PC-9 (cell line): ENCODE measurements at regions not wholly inside any gene's neighbourhood (a gene's known extent, or its start where the extent isn't known, plus 50 kb on each side); places are given as distances from the start of the nearest gene placed in this dataset.

ENCODE experiments used
- BruUV-seq: library from RNA; stranded (reverse); fragments of 400-500 nt; replicated peaks from 2 replicates; lab custom pipeline; 2021; lab: Mats Ljungman, UMichigan
- CTCF ChIA-PET: fragments of 300-600 bp; sonication (Branson Sonifier 250); formaldehyde crosslinking; loops from one replicate; lab custom pipeline; 2022; ENCODE audit warnings: antibody characterized with exemption; lab: Charles Lee
- POLR2A ChIA-PET: fragments of 300-600 bp; sonication (Branson Sonifier 250); formaldehyde crosslinking; loops from one replicate; lab custom pipeline; 2022; ENCODE audit warnings: antibody characterized with exemption; ENCODE audit not compliant: unreplicated experiment; lab: Charles Lee
- DNase-seq, 2 experiments: peaks; one replicate each; pipeline versions ENCODE4 v3.0.0 to v3.0.0-alpha.2; 2015 to 2022; ENCODE audit warnings: mixed read lengths in 1 of 2
- H2AFZ ChIP-seq: fragments of 200-600 bp; sonication (generic); 2 replicates; pipeline ENCODE4 v1.8.1; 2017; ENCODE audit warnings: antibody characterized with exemption
- H3F3A ChIP-seq: fragments of 200-600 bp; sonication (generic); 2 replicates; pipeline ENCODE4 v1.8.1; 2017; ENCODE audit warnings: antibody characterized with exemption, mild to moderate bottlenecking, low read depth; ENCODE audit not compliant: insufficient read depth
- H3K27ac ChIP-seq: fragments of 200-600 bp; sonication (generic); 2 replicates; pipeline ENCODE4 v1.6.1; 2016; ENCODE audit warnings: mixed run types
- H3K27me3 ChIP-seq: fragments of 200-600 bp; sonication (generic); 2 replicates; pipeline ENCODE4 v1.6.1; 2016; ENCODE audit warnings: low read depth, mixed run types; ENCODE audit not compliant: insufficient read depth
- H3K36me3 ChIP-seq: fragments of 200-600 bp; sonication (generic); 2 replicates; pipeline ENCODE4 v1.6.1; 2016; ENCODE audit warnings: low read depth, mixed run types
- H3K4me1 ChIP-seq: fragments of 200-600 bp; sonication (generic); replicated peaks from 2 replicates; pipeline ENCODE4 v1.6.1; 2016; ENCODE audit warnings: mixed run types; ENCODE audit not compliant: insufficient read depth
- H3K4me2 ChIP-seq: fragments of 200-600 bp; sonication (generic); 2 replicates; pipeline ENCODE4 v1.6.1; 2017; ENCODE audit warnings: mixed run types
- H3K4me3 ChIP-seq: fragments of 200-600 bp; sonication (generic); 2 replicates; pipeline ENCODE4 v1.6.1; 2016; ENCODE audit warnings: mixed run types
- H3K79me2 ChIP-seq: fragments of 200-600 bp; sonication (generic); 2 replicates; pipeline ENCODE4 v1.6.1; 2017; ENCODE audit warnings: low read depth, mixed run types
- H3K9me2 ChIP-seq: fragments of 200-600 bp; sonication (generic); 2 replicates; pipeline ENCODE4 v1.8.1; 2017; ENCODE audit warnings: mild to moderate bottlenecking; ENCODE audit not compliant: insufficient read depth
- H3K9me3 ChIP-seq: fragments of 200-600 bp; sonication (generic); 2 replicates; pipeline ENCODE4 v1.8.1; 2016; ENCODE audit warnings: low read depth; ENCODE audit not compliant: insufficient read depth
- H4K20me1 ChIP-seq: fragments of 200-600 bp; sonication (generic); 2 replicates; pipeline ENCODE4 v1.8.1; 2017; ENCODE audit not compliant: insufficient read depth
- CTCF ChIP-seq: fragments of 200-600 bp; sonication (generic); conservative IDR thresholded peaks from 2 replicates; pipeline ENCODE4 v1.6.1; 2017; ENCODE audit warnings: mixed run types, antibody characterized with exemption, mild to moderate bottlenecking, moderate library complexity
- EZH2 ChIP-seq: fragments of 200-600 bp; sonication (generic); IDR thresholded peaks from 2 replicates; pipeline ENCODE4 v1.8.0; 2017; ENCODE audit warnings: antibody characterized with exemption, low read depth
- intact Hi-C: fragments of 100-400 bp; cut with micrococcal nuclease; formaldehyde crosslinking; loops from one replicate; pipeline ENCODE4 v1.10.0; 2022; ENCODE audit not compliant: unreplicated experiment

- no peaks in the 10 kb centered on the region for H3K9me2 ChIP-seq
- no peak overlapping the region for H3K4me3 ChIP-seq
- H3K79me2 ChIP-seq = no peaks in the 10 kb centered on the region
- ChIA-PET CTCF (no interaction called here), POLR2A (no interaction called here)
- intact Hi-C loops = no loop called here
- BruUV-seq = no TSS peak
- H3F3A ChIP-seq = no peaks in the 10 kb centered on the region
- no peaks in the 10 kb centered on the region for H4K20me1 ChIP-seq
- no peaks in the 10 kb centered on the region for H3K9me3 ChIP-seq
- H3K36me3 ChIP-seq = no peaks in the 10 kb centered on the region
- H3K4me1 ChIP-seq = no peaks in the 10 kb centered on the region
- H3K4me2 ChIP-seq = no peak overlapping the region
- TF ChIP-seq EZH2 = no peak
- TF ChIP-seq CTCF = no peak
- H3K27ac ChIP-seq = no peak overlapping the region
- no peak overlapping the region for H2AFZ ChIP-seq
- DNase-seq = no peak
- H3K27me3 ChIP-seq = no peaks in the 10 kb centered on the region
Measured at GRCh38 chr11:80542704-80543103, 1101.9 kb upstream of the TENM4 start.

- CTCF ChIA-PET = no interaction called here
- H3K4me1 ChIP-seq = no peaks in the 10 kb centered on the region
- POLR2A ChIA-PET = no interaction called here
- no peaks in the 10 kb centered on the region for H3F3A ChIP-seq
- no peak overlapping the region for H2AFZ ChIP-seq
- H3K4me3 ChIP-seq = no peak overlapping the region
- no TSS peak for BruUV-seq
- H3K9me2 ChIP-seq = no peaks in the 10 kb centered on the region
- no peak overlapping the region for H3K27ac ChIP-seq
- intact Hi-C loops = no loop called here
- H3K4me2 ChIP-seq = no peak overlapping the region
- no peaks in the 10 kb centered on the region for H3K79me2 ChIP-seq
- TF ChIP-seq EZH2 (no peak), CTCF (no peak)
- H3K27me3 ChIP-seq = no peaks in the 10 kb centered on the region
- no peak for DNase-seq
- H4K20me1 ChIP-seq = no peaks in the 10 kb centered on the region
- H3K9me3 ChIP-seq = no peaks in the 10 kb centered on the region
- H3K36me3 ChIP-seq = no peaks in the 10 kb centered on the region
Measured at GRCh38 chr11:80538040-80538439, 1097.2 kb upstream of the TENM4 start.

- Histone ChIP-seq H4K20me1 (no peaks in the 10 kb centered on the region), H3K9me3 (no peaks in the 10 kb centered on the region), H3K4me2 (no peak overlapping the region), H3K9me2 (no peaks in the 10 kb centered on the region), H3K27me3 (no peaks in the 10 kb centered on the region), H3K4me3 (no peak overlapping the region), H3K27ac (no peak overlapping the region), H3K79me2 (no peaks in the 10 kb centered on the region), H3K4me1 (no peaks in the 10 kb centered on the region), H2AFZ (no peak overlapping the region), H3K36me3 (no peaks in the 10 kb centered on the region), H3F3A (no peaks in the 10 kb centered on the region)
- POLR2A ChIA-PET = no interaction called here
- no peak for DNase-seq
- CTCF ChIA-PET = no interaction called here
- intact Hi-C loops = no loop called here
- no TSS peak for BruUV-seq
- TF ChIP-seq CTCF = no peak
- no peak for TF ChIP-seq EZH2
Measured at GRCh38 chr11:80533463-80533862, 1092.6 kb upstream of the TENM4 start.
